ENCODE measurements at regions not wholly inside any gene's neighbourhood (a gene's known extent, or its start where the extent isn't known, plus 50 kb on each side); places are given as distances from the start of the nearest gene placed in this dataset.

GRCh38 chr12:75892731-75893408 is 138.7 kb downstream of the PHLDA1 start:
- DNase-seq (ENCODE audit: low read depth in 1 of 2, low spot score in 1 of 2) (no peak), ATAC-seq (peak in 1 of 2 experiments; percentile 63; a peak in 3 of 6 replicates), FAIRE-seq (no peak)
- H3K9me3 ChIP-seq: no peaks in the 10 kb centered on the region
- TF ChIP-seq HES2 (IDR thresholded peaks at IDR 0.05) (no peak), HOXB13 (CRISPR knock-in tag; IDR thresholded peaks at IDR 0.05; ENCODE audit: low read depth) (no peak), ZNF302 (CRISPR knock-in tag; IDR thresholded peaks at IDR 0.05) (no peak), CEBPB (IDR thresholded peaks at IDR 0.05) (no peak), EP300 (IDR thresholded peaks at IDR 0.05) (no peak), HOXB5 (CRISPR knock-in tag; IDR thresholded peaks at IDR 0.05) (no peak), FOXS1 (CRISPR knock-in tag; IDR thresholded peaks at IDR 0.05) (no peak), ESRRA (IDR thresholded peaks at IDR 0.05; ENCODE audit: borderline replicate concordance, low read length) (no peak), RARB (CRISPR knock-in tag; IDR thresholded peaks at IDR 0.05) (no peak), PBX3 (IDR thresholded peaks at IDR 0.05) (no peak), HOXA7 (CRISPR knock-in tag; IDR thresholded peaks at IDR 0.05) (no peak), HMGXB4 (CRISPR knock-in tag; IDR thresholded peaks at IDR 0.05; ENCODE audit: borderline replicate concordance) (no peak), ELK1 (IDR thresholded peaks at IDR 0.05; ENCODE audit: low read depth, low read length) (no peak), FOSB (CRISPR knock-in tag; IDR thresholded peaks at IDR 0.05) (no peak), KDM5A (IDR thresholded peaks at IDR 0.05) (no peak)
- H3K4me1 ChIP-seq: peaks cover 14% of the 10 kb centered on the region
- ChIA-PET POLR2A (no interaction called here), CTCF (interaction anchor here (1.4 kb wide), 1 partner anchor 11 kb away, joined by 3 read pairs; no protein-coding TSS in a partner anchor)
- H3K4me2 ChIP-seq: no peak overlapping the region
- H3K27ac ChIP-seq: peak overlapping the region in 1 of 2 experiments; percentile 41; a peak in 2 of 6 replicates
- 77% methylated on average over 5 of the region's 5 CpGs for WGBS (ENCODE audit: missing lambda C conversion rate)
- H3K4me3 ChIP-seq: no peak overlapping the region

- ChIA-PET CTCF (interaction anchor here (1.1 to 1.2 kb wide), 2 partner anchors 11 to 13 kb away, joined by 4 to 5 read pairs; no protein-coding TSS in a partner anchor), POLR2A (no interaction called here)
- Histone ChIP-seq H3K4me1 (peaks cover 14% of the 10 kb centered on the region), H3K4me2 (0 out of 3 replicates have a peak overlapping the region, but pooled peaks have one; percentile 19), H3K4me3 (no peak overlapping the region), H3K9me3 (no peaks in the 10 kb centered on the region), H3K27ac (peak overlapping the region in 1 of 2 experiments; percentile 61; a peak in 3 of 6 replicates)
- 56% methylated on average over 3 of the region's 3 CpGs for WGBS (ENCODE audit: missing lambda C conversion rate)
- DNase-seq (ENCODE audit: low read depth in 1 of 2, low spot score in 1 of 2) (no peak), FAIRE-seq (no peak), ATAC-seq (peak in 1 of 2 experiments; percentile 54; a peak in 3 of 6 replicates)
- TF ChIP-seq TP53 (CRISPR knock-in tag; IDR thresholded peaks at IDR 0.05): no peak
- TF ChIP-seq NPAS2 (CRISPR knock-in tag; IDR thresholded peaks at IDR 0.05; ENCODE audit: borderline replicate concordance): no peak
- TF ChIP-seq ZC3H11A (IDR thresholded peaks at IDR 0.05): no peak
- TF ChIP-seq POLR2A (IDR thresholded peaks at IDR 0.05; ENCODE audit: low read length): no peak
- TF ChIP-seq CHD2 (IDR thresholded peaks at IDR 0.05; ENCODE audit: low read length, partially characterized antibody): no peak
- no peak for TF ChIP-seq ESRRA (IDR thresholded peaks at IDR 0.05; ENCODE audit: borderline replicate concordance, low read length)
- TF ChIP-seq CBX2 (IDR thresholded peaks at IDR 0.05; ENCODE audit: borderline replicate concordance, low read depth): no peak
- no peak for TF ChIP-seq ATOH8 (CRISPR knock-in tag; IDR thresholded peaks at IDR 0.05; ENCODE audit: low read depth)
- no peak for TF ChIP-seq SREBF2 (IDR thresholded peaks at IDR 0.05)
- no peak for TF ChIP-seq NFE2L2 (conservative IDR thresholded peaks at IDR 0.05; ENCODE audit: low read length)
- no peak for TF ChIP-seq RARB (CRISPR knock-in tag; IDR thresholded peaks at IDR 0.05)
- TF ChIP-seq PHF8 (IDR thresholded peaks at IDR 0.05; ENCODE audit: borderline replicate concordance, low read depth): no peak
- TF ChIP-seq HDAC2 (IDR thresholded peaks at IDR 0.05): no peak
- TF ChIP-seq PBX3 (IDR thresholded peaks at IDR 0.05): no peak
- TF ChIP-seq MAFK (IDR thresholded peaks at IDR 0.05; ENCODE audit: partially characterized antibody): no peak
Measured at GRCh38 chr12:75891072-75891471, 140.5 kb downstream of the PHLDA1 start.
